ENCODE measurements at regions not wholly inside any gene's neighbourhood (a gene's known extent, or its start where the extent isn't known, plus 50 kb on each side); places are given as distances from the start of the nearest gene placed in this dataset.

DNA sequence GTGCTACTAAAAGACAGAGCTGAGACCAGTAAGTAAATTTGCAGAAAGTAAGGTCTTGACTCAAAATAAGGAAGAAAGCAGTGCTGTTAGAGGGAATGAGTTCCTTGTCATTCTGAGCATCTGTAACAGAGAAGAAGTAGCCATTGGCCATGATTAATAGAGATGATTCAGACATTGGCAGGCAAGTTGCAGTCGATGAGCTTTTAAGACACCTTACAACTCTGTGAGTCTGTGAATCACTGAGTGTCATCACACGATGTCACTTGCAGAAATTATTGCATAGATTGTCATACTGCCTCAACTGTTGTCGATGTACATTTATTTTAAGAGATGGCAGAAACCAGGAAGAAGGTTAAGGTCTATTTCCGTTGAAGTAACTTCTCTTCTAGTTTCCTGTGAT, 201.1 kb upstream of the CDH13 start:
- TF ChIP-seq, protein P1, sequence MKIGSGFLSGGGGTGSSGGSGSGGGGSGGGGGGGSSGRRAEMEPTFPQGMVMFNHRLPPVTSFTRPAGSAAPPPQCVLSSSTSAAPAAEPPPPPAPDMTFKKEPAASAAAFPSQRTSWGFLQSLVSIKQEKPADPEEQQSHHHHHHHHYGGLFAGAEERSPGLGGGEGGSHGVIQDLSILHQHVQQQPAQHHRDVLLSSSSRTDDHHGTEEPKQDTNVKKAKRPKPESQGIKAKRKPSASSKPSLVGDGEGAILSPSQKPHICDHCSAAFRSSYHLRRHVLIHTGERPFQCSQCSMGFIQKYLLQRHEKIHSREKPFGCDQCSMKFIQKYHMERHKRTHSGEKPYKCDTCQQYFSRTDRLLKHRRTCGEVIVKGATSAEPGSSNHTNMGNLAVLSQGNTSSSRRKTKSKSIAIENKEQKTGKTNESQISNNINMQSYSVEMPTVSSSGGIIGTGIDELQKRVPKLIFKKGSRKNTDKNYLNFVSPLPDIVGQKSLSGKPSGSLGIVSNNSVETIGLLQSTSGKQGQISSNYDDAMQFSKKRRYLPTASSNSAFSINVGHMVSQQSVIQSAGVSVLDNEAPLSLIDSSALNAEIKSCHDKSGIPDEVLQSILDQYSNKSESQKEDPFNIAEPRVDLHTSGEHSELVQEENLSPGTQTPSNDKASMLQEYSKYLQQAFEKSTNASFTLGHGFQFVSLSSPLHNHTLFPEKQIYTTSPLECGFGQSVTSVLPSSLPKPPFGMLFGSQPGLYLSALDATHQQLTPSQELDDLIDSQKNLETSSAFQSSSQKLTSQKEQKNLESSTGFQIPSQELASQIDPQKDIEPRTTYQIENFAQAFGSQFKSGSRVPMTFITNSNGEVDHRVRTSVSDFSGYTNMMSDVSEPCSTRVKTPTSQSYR (CRISPR knock-in tag; IDR thresholded peaks at IDR 0.05) = no peak
- TF ChIP-seq ZNF317 (CRISPR knock-in tag; IDR thresholded peaks at IDR 0.05; ENCODE audit: borderline replicate concordance, low read depth) (no peak), RELA (CRISPR knock-in tag; IDR thresholded peaks at IDR 0.05; ENCODE audit: borderline replicate concordance) (no peak), FOXK1 (CRISPR knock-in tag; IDR thresholded peaks at IDR 0.05) (no peak), ETV6 (CRISPR knock-in tag; IDR thresholded peaks at IDR 0.05) (no peak), ATF1 (CRISPR knock-in tag; IDR thresholded peaks at IDR 0.05) (no peak), TEAD4 (CRISPR knock-in tag; IDR thresholded peaks at IDR 0.05) (no peak), JUN (CRISPR knock-in tag; IDR thresholded peaks at IDR 0.05) (no peak)
- TF ChIP-seq, protein P2, sequence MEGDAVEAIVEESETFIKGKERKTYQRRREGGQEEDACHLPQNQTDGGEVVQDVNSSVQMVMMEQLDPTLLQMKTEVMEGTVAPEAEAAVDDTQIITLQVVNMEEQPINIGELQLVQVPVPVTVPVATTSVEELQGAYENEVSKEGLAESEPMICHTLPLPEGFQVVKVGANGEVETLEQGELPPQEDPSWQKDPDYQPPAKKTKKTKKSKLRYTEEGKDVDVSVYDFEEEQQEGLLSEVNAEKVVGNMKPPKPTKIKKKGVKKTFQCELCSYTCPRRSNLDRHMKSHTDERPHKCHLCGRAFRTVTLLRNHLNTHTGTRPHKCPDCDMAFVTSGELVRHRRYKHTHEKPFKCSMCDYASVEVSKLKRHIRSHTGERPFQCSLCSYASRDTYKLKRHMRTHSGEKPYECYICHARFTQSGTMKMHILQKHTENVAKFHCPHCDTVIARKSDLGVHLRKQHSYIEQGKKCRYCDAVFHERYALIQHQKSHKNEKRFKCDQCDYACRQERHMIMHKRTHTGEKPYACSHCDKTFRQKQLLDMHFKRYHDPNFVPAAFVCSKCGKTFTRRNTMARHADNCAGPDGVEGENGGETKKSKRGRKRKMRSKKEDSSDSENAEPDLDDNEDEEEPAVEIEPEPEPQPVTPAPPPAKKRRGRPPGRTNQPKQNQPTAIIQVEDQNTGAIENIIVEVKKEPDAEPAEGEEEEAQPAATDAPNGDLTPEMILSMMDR (IDR thresholded peaks at IDR 0.05) = no peak
- TF ChIP-seq, protein P3, sequence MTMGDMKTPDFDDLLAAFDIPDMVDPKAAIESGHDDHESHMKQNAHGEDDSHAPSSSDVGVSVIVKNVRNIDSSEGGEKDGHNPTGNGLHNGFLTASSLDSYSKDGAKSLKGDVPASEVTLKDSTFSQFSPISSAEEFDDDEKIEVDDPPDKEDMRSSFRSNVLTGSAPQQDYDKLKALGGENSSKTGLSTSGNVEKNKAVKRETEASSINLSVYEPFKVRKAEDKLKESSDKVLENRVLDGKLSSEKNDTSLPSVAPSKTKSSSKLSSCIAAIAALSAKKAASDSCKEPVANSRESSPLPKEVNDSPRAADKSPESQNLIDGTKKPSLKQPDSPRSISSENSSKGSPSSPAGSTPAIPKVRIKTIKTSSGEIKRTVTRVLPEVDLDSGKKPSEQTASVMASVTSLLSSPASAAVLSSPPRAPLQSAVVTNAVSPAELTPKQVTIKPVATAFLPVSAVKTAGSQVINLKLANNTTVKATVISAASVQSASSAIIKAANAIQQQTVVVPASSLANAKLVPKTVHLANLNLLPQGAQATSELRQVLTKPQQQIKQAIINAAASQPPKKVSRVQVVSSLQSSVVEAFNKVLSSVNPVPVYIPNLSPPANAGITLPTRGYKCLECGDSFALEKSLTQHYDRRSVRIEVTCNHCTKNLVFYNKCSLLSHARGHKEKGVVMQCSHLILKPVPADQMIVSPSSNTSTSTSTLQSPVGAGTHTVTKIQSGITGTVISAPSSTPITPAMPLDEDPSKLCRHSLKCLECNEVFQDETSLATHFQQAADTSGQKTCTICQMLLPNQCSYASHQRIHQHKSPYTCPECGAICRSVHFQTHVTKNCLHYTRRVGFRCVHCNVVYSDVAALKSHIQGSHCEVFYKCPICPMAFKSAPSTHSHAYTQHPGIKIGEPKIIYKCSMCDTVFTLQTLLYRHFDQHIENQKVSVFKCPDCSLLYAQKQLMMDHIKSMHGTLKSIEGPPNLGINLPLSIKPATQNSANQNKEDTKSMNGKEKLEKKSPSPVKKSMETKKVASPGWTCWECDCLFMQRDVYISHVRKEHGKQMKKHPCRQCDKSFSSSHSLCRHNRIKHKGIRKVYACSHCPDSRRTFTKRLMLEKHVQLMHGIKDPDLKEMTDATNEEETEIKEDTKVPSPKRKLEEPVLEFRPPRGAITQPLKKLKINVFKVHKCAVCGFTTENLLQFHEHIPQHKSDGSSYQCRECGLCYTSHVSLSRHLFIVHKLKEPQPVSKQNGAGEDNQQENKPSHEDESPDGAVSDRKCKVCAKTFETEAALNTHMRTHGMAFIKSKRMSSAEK (CRISPR knock-in tag; IDR thresholded peaks at IDR 0.05; ENCODE audit: borderline replicate concordance) = no peak
- TF ChIP-seq, protein P4, sequence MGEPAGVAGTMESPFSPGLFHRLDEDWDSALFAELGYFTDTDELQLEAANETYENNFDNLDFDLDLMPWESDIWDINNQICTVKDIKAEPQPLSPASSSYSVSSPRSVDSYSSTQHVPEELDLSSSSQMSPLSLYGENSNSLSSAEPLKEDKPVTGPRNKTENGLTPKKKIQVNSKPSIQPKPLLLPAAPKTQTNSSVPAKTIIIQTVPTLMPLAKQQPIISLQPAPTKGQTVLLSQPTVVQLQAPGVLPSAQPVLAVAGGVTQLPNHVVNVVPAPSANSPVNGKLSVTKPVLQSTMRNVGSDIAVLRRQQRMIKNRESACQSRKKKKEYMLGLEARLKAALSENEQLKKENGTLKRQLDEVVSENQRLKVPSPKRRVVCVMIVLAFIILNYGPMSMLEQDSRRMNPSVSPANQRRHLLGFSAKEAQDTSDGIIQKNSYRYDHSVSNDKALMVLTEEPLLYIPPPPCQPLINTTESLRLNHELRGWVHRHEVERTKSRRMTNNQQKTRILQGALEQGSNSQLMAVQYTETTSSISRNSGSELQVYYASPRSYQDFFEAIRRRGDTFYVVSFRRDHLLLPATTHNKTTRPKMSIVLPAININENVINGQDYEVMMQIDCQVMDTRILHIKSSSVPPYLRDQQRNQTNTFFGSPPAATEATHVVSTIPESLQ (CRISPR knock-in tag; IDR thresholded peaks at IDR 0.05) = no peak
